ENCODE measurements at regions not wholly inside any gene's neighbourhood (a gene's known extent, or its start where the extent isn't known, plus 50 kb on each side); places are given as distances from the start of the nearest gene placed in this dataset.
"Not testable (repeated sequence)": the region's sequence is repeated elsewhere in the genome, so short reads cannot be mapped to it uniquely, and the experiment has no call there.

DNA sequence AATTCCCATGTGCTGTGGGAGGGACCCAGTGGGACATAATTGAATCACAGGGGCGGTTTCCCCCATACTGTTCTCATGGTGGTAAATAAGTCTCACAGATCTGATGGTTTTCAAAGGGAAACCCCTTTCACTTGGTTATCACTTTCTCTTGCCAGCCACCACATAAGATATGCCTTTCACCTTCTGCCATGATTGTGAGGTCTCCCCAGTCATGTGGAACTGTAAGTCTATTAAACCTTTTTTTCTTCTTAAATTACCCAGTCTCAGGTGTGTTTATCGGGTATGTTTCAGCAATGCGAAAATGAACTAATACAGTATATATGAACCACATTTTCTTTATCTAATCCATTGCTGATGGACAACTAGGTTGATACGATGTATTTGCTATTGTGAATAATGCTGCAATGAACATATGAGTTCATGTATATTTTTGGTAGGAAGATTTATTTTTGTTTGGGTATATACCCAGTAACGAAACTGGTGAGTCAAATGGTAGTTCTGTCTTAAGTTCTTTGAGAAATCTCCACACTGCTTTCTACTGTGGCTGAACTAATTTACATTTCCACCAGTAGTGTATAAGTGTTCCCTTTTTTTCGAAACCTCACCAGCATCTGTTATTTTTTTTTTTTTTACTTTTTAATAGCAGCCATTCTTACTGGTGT lies 70.0 kb upstream of the HGF start:
- DNase-seq, result no peak

DNA sequence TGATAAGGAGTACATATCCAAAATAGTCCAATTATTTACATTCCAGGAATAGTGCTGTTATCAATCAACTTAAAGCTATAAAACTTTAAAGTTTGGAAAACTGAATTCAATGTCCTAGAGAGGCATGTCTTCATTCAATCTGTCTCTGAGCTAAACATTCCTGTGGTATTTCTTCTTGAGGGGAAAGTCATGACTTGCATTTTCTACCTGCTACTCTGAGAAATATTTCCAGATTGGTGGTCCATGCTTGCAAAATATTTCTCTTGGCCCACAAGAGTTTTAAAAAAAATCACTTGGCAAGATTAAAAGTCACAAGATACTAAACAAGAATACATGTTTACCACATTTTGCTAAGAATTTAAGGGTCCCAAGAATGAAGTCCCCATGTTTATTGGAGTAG lies 63.6 kb upstream of the HGF start:
- DNase-seq, result no peak

DNA sequence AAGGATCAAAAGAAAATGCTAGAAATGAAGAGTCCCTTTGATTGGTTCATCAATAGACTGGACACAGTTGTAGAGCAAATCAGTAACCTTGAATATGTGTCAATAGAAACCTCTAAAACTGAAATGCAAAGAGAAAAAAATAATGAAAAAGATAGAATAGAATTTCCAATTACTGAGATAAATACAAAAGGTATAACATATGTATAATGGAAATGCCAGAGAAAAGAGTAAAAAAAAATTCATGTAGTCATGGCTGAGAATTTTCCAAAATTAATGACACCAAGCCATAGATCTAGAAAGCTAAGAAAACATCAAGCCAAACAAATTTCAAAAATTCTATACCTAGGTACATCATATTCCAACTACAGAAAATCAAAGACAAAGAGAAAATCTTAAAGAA lies 62.0 kb upstream of the HGF start:
- DNase-seq, result no peak

DNA sequence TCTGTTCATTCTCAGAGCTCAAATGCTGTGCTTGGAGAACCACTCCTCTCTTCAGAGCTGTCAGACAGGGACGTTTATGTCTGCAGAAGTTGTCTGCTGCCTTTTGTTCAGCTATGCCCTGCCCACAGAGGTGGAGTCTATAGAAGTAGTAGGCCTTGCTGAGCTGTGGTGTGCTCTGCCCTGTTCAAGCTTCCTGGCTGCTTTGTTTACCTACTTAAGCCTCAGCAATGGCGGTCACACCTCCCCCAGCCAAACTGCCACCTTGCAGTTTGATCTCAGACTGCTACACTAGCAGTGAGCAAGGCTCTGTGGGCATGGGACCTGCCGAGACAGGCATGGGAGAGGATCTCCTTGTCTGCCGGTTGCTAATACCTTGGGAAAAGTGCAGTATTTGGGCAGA lies 59.7 kb upstream of the HGF start:
- DNase-seq, result not testable (repeated sequence)

DNA sequence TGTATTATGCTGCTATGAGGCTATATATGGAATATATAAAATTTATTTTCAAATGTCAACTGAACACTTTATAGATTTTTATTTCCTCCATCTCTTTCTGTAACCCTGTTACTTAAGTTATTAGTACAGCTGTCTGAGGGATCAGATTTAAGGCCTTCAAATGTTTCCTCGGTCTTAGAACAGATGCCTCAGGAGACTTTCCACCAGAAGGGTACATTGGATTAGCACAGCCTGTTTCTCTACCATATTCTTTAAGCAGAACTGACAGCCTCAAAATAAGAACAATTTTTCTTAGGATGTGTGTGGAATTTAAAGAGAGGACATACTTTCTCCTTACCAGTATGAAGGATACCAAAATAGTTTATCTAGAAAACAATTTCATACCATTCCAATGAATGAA lies 53.0 kb upstream of the HGF start:
- DNase-seq, result no peak

DNA sequence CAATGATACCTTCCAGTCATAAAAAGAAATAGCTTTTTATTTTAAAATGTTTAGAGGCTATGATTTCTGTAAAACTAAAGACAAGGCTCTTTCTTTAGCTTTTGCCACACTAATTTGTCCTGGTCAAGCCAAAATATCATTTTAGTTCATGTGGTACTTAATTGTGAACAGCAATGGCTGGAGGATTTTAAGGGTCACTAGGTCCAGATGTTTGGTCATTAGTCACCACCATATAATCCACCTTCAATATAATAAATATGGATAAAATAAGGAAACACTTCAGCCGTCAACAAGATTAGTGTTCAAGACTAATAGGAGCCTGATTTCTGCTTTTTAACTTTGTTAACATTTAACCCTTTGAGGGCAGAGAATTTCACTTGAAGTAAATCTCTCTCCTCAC lies 50.0 kb upstream of the HGF start:
- no peak for DNase-seq
